Neural crest cell (in vitro differentiated cells): ENCODE measurements at regions not wholly inside any gene's neighbourhood (a gene's known extent, or its start where the extent isn't known, plus 50 kb on each side); places are given as distances from the start of the nearest gene placed in this dataset.
"Not testable (repeated sequence)": the region's sequence is repeated elsewhere in the genome, so short reads cannot be mapped to it uniquely, and the experiment has no call there.

Experiments
- DNase-seq: peaks from one replicate; pipeline ENCODE4 v3.0.0; 2021; ENCODE audit warnings: low read depth, mixed read lengths, low spot score
- H3K27ac Mint-ChIP-seq: one replicate; pipeline ENCODE4 v1.8.0; 2021; ENCODE audit warnings: mild to moderate bottlenecking, mixed read lengths; ENCODE audit not compliant: unreplicated experiment
- H3K27me3 Mint-ChIP-seq: 2 replicates; pipeline ENCODE4 v1.8.0; 2021; ENCODE audit warnings: low read depth, mild to moderate bottlenecking, mixed read lengths
- H3K36me3 Mint-ChIP-seq: 2 replicates; pipeline ENCODE4 v1.8.0; 2021; ENCODE audit warnings: low read depth, mild to moderate bottlenecking, mixed read lengths
- H3K4me1 Mint-ChIP-seq: 2 replicates; pipeline ENCODE4 v1.8.0; 2021; ENCODE audit warnings: mixed read lengths
- H3K4me3 Mint-ChIP-seq: one replicate; pipeline ENCODE4 v1.8.0; 2021; ENCODE audit warnings: mild to moderate bottlenecking, mixed read lengths
- H3K9me3 Mint-ChIP-seq: 2 replicates; pipeline ENCODE4 v1.8.0; 2021; ENCODE audit warnings: mixed read lengths
- CTCF ChIP-seq: fragments of 200-600 bp; sonication (generic); conservative IDR thresholded peaks from 2 replicates; pipeline ENCODE4 v1.5.0; 2021; ENCODE audit warnings: antibody characterized with exemption, mild to moderate bottlenecking

- Mint-ChIP-seq H3K36me3 (no peaks in the 10 kb centered on the region), H3K27me3 (no peaks in the 10 kb centered on the region), H3K4me1 (peaks cover 3% of the 10 kb centered on the region), H3K27ac (no peak overlapping the region), H3K9me3 (peaks cover 2% of the 10 kb centered on the region), H3K4me3 (no peak overlapping the region)
- no peak for TF ChIP-seq CTCF
- no peak for DNase-seq
Measured at GRCh38 chr1:96116731-96117130, 604.9 kb upstream of the PTBP2 start.

GRCh38 chr1:96130432-96130831 lies 591.2 kb upstream of the PTBP2 start:
- no peak for DNase-seq
- no peaks in the 10 kb centered on the region for H3K9me3 Mint-ChIP-seq
- no peaks in the 10 kb centered on the region for H3K27me3 Mint-ChIP-seq
- H3K4me3 Mint-ChIP-seq: no peak overlapping the region
- H3K27ac Mint-ChIP-seq: no peak overlapping the region
- H3K4me1 Mint-ChIP-seq: no peaks in the 10 kb centered on the region
- TF ChIP-seq CTCF: no peak
- no peaks in the 10 kb centered on the region for H3K36me3 Mint-ChIP-seq

GRCh38 chr1:96144636-96145035 lies 576.9 kb upstream of the PTBP2 start:
- Mint-ChIP-seq H3K27me3 (no peaks in the 10 kb centered on the region), H3K4me1 (no peaks in the 10 kb centered on the region), H3K36me3 (no peaks in the 10 kb centered on the region), H3K4me3 (no peak overlapping the region), H3K9me3 (peaks cover 5% of the 10 kb centered on the region), H3K27ac (no peak overlapping the region)
- no peak for TF ChIP-seq CTCF
- DNase-seq: no peak

GRCh38 chr1:96145492-96145891 lies 576.1 kb upstream of the PTBP2 start:
- Mint-ChIP-seq H3K4me1 (no peaks in the 10 kb centered on the region), H3K9me3 (peaks cover 8% of the 10 kb centered on the region), H3K27ac (no peak overlapping the region), H3K27me3 (no peaks in the 10 kb centered on the region), H3K36me3 (no peaks in the 10 kb centered on the region), H3K4me3 (no peak overlapping the region)
- no peak for TF ChIP-seq CTCF
- no peak for DNase-seq

GRCh38 chr1:96152957-96153356 lies 568.6 kb upstream of the PTBP2 start:
- not testable (repeated sequence) for H3K9me3 Mint-ChIP-seq, DNase-seq, H3K36me3 Mint-ChIP-seq

GRCh38 chr1:96157101-96157500 lies 564.5 kb upstream of the PTBP2 start:
- DNase-seq: no peak
- no peak for TF ChIP-seq CTCF
- Mint-ChIP-seq H3K27ac (no peak overlapping the region), H3K4me3 (no peak overlapping the region), H3K9me3 (peaks cover 8% of the 10 kb centered on the region), H3K36me3 (no peaks in the 10 kb centered on the region), H3K4me1 (no peaks in the 10 kb centered on the region), H3K27me3 (no peaks in the 10 kb centered on the region)

More at GRCh38 chr1:96152957-96153356, 568.6 kb upstream of the PTBP2 start:
- not testable (repeated sequence) for H3K4me3 Mint-ChIP-seq, H3K27me3 Mint-ChIP-seq, H3K4me1 Mint-ChIP-seq, H3K27ac Mint-ChIP-seq
